Tibial nerve (tissue), 4 donors: ENCODE measurements at regions not wholly inside any gene's neighbourhood (a gene's known extent, or its start where the extent isn't known, plus 50 kb on each side); places are given as distances from the start of the nearest gene placed in this dataset.

Experiments
- DNase-seq, 2 donors: peaks; one replicate each; pipeline ENCODE4 v3.0.0-alpha.2; 2019; ENCODE audit warnings: low spot score in 2 of 2
- H3K27ac ChIP-seq, 4 donors: fragments of 200-600 bp; sonication (generic) in 3 of 4; one replicate each; pipeline ENCODE4 v1.5.1; 2017 to 2019; ENCODE audit warnings: mild to moderate bottlenecking in 1 of 4
- H3K27me3 ChIP-seq, 2 donors: fragments of 200-600 bp; sonication (generic) in 1 of 2; one replicate each; pipeline versions ENCODE4 v1.5.1 to v1.6.0; 2017 to 2019
- H3K36me3 ChIP-seq, 3 donors: fragments of 200-600 bp; sonication (generic); one replicate each; pipeline ENCODE4 v1.5.1; 2018 to 2019
- H3K4me1 ChIP-seq, 4 donors: fragments of 200-600 bp; sonication (generic) in 3 of 4; one replicate each; pipeline ENCODE4 v1.5.1; 2017 to 2019
- H3K4me3 ChIP-seq, 4 donors: fragments of 200-600 bp; sonication (generic) in 3 of 4; one replicate each; pipeline ENCODE4 v1.5.1; 2017 to 2019; ENCODE audit warnings: mild to moderate bottlenecking in 1 of 4, moderate library complexity in 1 of 4
- H3K9me3 ChIP-seq, 4 donors: fragments of 200-600 bp; sonication (generic) in 3 of 4; one replicate each; pipeline ENCODE4 v1.5.1; 2017 to 2019
- CTCF ChIP-seq, 5 experiments: fragments of 200-600 bp in 3 of 5; fragments of 450-650 bp in 2 of 5; sonication (generic) in 3 of 5; IDR thresholded peaks; one replicate each; pipeline ENCODE4 v1.5.1; 2016 to 2019; ENCODE audit warnings: antibody characterized with exemption in 5 of 5, mild to moderate bottlenecking in 3 of 5, moderate library complexity in 2 of 5
- EP300 ChIP-seq, 2 donors: sonication (generic); formaldehyde crosslinking; IDR thresholded peaks; one replicate each; pipeline ENCODE4 v1.6.1; 2017; ENCODE audit warnings: antibody characterized with exemption in 2 of 2, mild to moderate bottlenecking in 1 of 2
- POLR2A ChIP-seq, 2 donors: fragments of 450-650 bp; IDR thresholded peaks; one replicate each; pipeline ENCODE4 v1.6.1; 2017; ENCODE audit warnings: antibody characterized with exemption in 2 of 2, mild to moderate bottlenecking in 2 of 2, moderate library complexity in 2 of 2
- WGBS, 2 donors: methylation state at CpG; one replicate each; pipeline ENCODE4 v1.1.5; 2018; 5-methylcytosine and 5-hydroxymethylcytosine counted together

- 44 to 57% methylated on average over 5 of the region's 5 CpGs for WGBS, 2 donors
- Histone ChIP-seq H3K4me3 (no peak overlapping the region), H3K9me3 (no peaks in the 10 kb centered on the region), H3K4me1 (peaks cover 0 to 16% (median 0%) of the 10 kb centered on the region in 4 donors), H3K36me3 (no peaks in the 10 kb centered on the region), H3K27ac (no peak overlapping the region), H3K27me3 (no peaks in the 10 kb centered on the region)
- TF ChIP-seq EP300 (IDR thresholded peaks at IDR 0.05): no peak
- no peak for TF ChIP-seq CTCF (IDR thresholded peaks at IDR 0.05)
- TF ChIP-seq POLR2A (IDR thresholded peaks at IDR 0.05): no peak
- no peak for DNase-seq
Observed at GRCh38 chr2:6069381-6069780, 377.2 kb downstream of the SOX11 start.

DNA sequence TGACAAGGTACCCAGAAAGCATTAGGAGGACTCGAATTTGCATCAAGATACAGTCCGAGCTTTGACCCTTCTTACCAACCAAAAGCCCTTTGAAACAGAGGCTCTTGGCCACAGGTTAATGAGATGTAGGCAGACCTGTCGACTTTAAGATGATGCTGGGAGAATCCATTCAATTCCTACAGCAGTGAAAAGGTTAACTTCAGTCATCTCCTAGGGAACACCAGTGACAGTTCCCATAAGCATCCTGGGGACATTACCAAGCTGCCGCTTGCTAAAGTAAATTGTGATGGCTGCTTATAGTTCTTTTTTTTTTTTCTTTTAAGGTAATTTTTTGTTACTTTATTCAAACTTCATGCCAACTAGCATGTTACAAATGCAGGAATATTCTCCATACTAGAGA, 379.3 kb downstream of the SOX11 start:
- Histone ChIP-seq H3K9me3 (no peaks in the 10 kb centered on the region), H3K36me3 (no peaks in the 10 kb centered on the region), H3K4me3 (no peak overlapping the region), H3K4me1 (peaks cover 0 to 17% (median 0%) of the 10 kb centered on the region in 4 donors), H3K27ac (no peak overlapping the region), H3K27me3 (no peaks in the 10 kb centered on the region)
- WGBS, 2 donors: 78 to 84% methylated on average over 4 of the region's 4 CpGs
- no peak for DNase-seq
- TF ChIP-seq POLR2A (IDR thresholded peaks at IDR 0.05) (no peak), EP300 (IDR thresholded peaks at IDR 0.05) (no peak), CTCF (IDR thresholded peaks at IDR 0.05) (no peak)

DNA sequence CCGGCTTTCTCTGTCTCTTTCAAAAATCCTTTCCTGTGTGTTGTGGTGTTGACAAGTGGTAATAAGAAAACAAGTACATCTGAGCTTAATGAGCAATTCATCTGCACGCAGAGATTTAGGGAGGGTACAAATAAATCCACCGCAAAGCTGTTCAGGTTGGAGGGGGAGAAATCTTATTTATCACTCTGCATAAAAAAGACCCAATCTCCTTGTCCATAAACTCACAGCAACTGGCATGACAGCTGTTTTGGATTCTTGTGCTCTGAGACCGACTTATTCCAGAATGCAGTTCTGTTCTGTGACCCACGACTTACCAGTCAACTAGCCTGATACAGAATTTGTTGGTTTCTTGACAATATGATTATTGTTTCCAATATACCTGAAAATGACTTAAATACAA, 380.1 kb downstream of the SOX11 start:
- no peak overlapping the region for H3K4me3 ChIP-seq
- H3K4me1 ChIP-seq: peaks cover 0 to 17% (median 0%) of the 10 kb centered on the region in 4 donors
- H3K27ac ChIP-seq: no peak overlapping the region
- TF ChIP-seq CTCF (IDR thresholded peaks at IDR 0.05) (no peak), EP300 (IDR thresholded peaks at IDR 0.05) (no peak), POLR2A (IDR thresholded peaks at IDR 0.05) (no peak)
- 42 to 48% methylated on average over 5 of the region's 5 CpGs for WGBS, 2 donors
- DNase-seq: no peak
- no peaks in the 10 kb centered on the region for H3K36me3 ChIP-seq
- H3K9me3 ChIP-seq: no peaks in the 10 kb centered on the region
- H3K27me3 ChIP-seq: no peaks in the 10 kb centered on the region

GRCh38 chr2:6072768-6073167, 380.6 kb downstream of the SOX11 start:
- H3K27me3 ChIP-seq: no peaks in the 10 kb centered on the region
- no peak overlapping the region for H3K4me3 ChIP-seq
- no peaks in the 10 kb centered on the region for H3K9me3 ChIP-seq
- peak overlapping the region in 1 of 4 donors; percentile 36 for H3K27ac ChIP-seq
- 66 to 69% methylated on average over 3 of the region's 3 CpGs for WGBS, 2 donors
- peaks cover 0 to 17% (median 0%) of the 10 kb centered on the region in 4 donors for H3K4me1 ChIP-seq
- TF ChIP-seq EP300 (IDR thresholded peaks at IDR 0.05): no peak
- no peak for DNase-seq
- H3K36me3 ChIP-seq: no peaks in the 10 kb centered on the region

- Histone ChIP-seq H3K27me3 (no peaks in the 10 kb centered on the region), H3K4me3 (no peak overlapping the region), H3K36me3 (no peaks in the 10 kb centered on the region), H3K9me3 (no peaks in the 10 kb centered on the region), H3K4me1 (peaks cover 0 to 17% (median 0%) of the 10 kb centered on the region in 4 donors), H3K27ac (peak overlapping the region in 1 of 4 donors; percentile 36)
- DNase-seq: peak in 1 of 2 donors; percentile 7
- no peak for TF ChIP-seq POLR2A (IDR thresholded peaks at IDR 0.05)
- TF ChIP-seq EP300 (IDR thresholded peaks at IDR 0.05): no peak
- TF ChIP-seq CTCF (IDR thresholded peaks at IDR 0.05): no peak
- WGBS, 2 donors: 25 to 39% methylated on average over 11 of the region's 11 CpGs
Observed at GRCh38 chr2:6073191-6074088, 381.3 kb downstream of the SOX11 start.
